GM21825 (cell line): ENCODE measurements at regions not wholly inside any gene's neighbourhood (a gene's known extent, or its start where the extent isn't known, plus 50 kb on each side); places are given as distances from the start of the nearest gene placed in this dataset.
"Not testable (repeated sequence)": the region's sequence is repeated elsewhere in the genome, so short reads cannot be mapped to it uniquely, and the experiment has no call there.

Experiments used
- ATAC-seq: cut with Tn5 transposase; IDR thresholded peaks from one replicate; pipeline ENCODE4 v1.9.1; 2021; ENCODE audit warnings: mild to moderate bottlenecking, moderate library complexity; ENCODE audit not compliant: unreplicated experiment

DNA sequence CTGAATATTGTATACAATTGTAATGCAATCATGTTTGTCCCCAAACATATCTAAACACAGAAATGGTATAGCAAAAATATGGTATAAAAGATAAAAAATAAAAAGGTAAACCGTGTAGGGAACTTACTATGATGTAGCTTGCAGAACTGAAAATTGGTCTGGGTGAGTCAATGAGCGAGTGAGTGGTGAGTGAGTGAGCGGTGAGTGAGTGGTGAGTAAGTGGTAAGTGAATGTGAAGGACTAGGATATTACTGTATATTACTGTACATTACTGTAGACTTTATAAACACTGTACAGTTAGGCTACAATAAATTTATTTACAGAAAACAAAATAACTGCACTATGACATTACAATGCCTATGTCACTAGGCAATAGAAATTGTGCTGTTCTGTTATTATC is 1163.2 kb upstream of the SORCS1 start:
- ATAC-seq = no peak

DNA sequence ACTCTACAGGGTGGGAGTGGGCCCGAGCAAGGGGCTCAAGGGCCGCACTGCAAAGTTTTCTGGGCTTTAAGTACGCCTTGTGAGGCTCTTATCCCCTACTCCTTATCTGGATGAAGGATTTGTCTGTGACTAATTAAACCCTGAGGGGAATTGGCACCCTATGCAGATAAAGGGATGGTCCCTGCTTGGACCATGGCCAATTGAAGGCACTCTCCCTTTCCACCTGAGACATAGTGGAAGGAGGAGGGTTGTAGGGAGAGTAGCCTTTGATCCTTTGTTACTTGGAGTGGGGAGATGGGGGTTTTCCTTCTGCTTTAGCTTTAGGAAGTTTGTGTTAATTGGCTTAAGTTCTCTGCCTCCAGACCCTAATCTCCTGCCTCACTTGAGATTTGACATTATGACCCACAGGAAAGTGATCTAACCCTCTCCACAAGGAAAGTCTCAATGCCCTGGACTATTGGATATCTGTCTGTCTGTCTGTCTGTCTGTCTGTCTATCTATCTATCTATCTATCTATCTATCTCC is 1158.8 kb upstream of the SORCS1 start:
- no peak for ATAC-seq

DNA sequence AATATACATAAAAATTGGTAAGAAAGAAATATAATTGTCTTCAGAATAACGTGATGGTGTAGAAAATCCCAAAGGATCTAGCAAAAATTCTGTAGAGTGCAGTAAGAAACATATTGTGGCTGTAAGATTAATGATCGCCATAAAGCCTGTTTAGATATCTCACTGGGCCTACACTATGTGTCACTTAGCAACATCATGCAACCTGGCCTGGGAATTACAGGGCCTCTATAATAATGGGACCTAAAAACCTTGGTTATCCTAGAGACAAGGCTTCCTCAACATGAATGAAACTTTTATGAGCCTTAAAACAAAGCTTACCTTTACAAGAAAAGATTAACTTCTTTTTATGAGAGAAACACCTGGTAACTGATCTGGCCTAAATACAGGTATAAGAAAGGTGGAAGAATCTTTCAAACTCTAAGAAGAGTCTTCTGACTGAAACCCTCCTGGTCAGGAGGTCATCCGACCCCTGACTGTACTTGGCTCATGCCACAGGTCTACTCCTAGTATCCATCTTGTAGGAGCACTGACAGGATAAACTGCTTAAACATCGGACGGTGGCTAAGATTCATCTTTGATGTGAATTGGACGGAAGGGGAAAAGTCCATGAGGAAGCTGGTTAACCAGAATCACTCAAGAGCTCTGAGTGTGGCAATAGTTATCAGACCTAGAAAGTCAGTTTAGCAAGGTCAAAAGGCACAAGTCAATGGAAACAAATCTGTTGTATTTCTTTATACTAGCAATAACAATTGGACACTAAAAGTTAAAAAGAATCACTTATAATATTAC is 1155.1 kb upstream of the SORCS1 start:
- ATAC-seq = no peak

DNA sequence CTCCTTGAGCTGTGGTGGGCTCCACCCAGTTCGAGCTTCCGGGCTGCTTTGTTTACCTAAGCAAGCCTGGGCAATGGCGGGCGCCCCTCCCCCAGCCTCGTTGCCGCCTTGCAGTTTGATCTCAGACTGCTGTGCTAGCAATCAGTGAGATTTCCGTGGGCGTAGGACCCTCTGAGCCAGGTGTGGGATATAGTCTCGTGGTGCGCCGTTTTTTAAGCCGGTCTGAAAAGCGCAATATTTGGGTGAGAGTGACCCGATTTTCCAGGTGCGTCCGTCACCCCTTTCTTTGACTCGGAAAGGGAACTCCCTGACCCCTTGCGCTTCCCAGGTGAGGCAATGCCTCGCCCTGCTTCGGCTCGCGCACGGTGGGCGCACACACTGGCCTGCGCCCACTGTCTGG is 1151.1 kb upstream of the SORCS1 start:
- ATAC-seq = not testable (repeated sequence)

DNA sequence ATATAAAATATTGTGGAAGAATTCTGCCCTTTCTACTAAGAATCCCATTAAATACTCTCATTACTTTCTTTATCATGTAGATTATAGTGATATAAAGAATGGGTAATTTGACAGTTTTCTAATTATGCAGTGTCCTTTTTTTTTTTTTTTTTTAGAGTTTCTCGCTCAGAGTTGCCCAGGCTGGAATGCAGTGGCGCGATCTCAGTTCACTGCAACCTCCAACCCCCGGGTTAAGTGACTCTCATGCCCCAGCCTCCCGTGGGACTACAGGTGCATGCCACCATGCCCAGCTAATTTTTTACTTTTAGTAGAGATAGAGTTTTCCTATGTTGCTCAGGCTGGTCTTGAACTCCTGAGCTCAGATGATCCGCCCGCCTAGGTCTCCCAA is 1143.4 kb upstream of the SORCS1 start:
- no peak for ATAC-seq

DNA sequence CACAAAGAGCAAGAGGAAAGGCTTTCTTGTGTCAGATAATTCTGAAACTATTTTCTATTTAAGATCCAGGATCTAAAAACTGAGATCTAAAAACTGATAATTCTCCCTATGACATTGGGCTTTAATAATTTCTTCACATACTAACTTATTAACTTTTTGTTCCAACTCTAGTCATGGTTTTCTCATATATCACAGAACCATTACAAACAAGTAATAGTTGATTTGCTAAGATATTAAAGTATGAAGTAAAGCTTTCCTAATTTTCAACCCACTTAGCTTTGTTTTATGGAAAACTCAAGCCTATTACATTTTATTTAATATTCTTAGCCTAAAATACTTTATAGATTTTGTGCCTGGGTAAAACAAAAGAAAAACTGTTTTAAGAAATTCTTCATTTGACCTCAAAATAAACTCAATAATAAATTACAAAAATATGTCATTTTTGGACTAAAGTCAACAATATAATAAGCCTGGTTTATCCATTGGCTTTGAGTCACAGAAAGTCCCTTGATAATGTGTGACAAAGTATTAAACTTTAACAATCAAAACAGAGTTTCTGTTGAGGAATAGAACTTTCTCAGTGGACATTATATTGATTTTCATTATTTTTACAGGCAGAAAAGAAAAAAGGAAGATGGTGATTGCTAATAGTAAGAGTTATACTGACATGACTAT is 1142.9 kb upstream of the SORCS1 start:
- no peak for ATAC-seq

DNA sequence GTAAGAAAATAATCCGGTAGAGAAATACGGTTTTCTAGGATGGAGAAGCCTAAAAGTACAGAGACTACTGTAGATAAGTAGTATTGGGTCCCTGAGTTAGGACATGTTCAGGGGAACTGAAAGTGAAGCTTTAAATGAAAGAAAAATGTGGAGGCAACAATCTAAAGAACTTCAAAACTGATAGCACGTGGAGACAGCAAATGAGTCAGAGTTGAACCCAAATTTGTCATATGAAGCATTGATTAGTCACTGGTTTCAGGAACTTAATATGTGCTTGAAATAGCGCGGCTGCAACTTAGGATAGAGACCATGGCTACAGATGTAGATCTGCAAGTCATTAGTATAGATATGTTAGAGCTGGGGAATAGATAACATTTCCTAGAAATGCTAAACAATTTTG is 1138.6 kb upstream of the SORCS1 start:
- no peak for ATAC-seq

DNA sequence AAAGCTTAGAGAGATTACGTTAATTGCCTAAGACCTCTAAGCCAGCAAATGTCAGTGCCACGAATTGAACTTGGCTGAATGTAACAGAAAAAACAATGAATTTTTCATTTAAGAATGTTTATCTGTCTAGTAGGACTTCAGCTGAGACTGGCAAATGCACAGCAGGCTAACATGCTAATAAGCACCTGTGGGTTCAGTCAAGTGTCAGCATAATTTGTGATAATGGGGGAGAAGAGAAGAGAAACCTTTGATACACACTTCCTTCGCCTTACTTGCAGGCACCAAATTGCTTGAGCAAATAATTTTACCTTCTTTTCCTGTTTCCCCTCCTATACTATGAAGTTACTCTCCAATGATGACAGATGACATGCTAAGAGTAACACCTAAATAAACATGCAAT is 1136.5 kb upstream of the SORCS1 start:
- ATAC-seq = no peak

DNA sequence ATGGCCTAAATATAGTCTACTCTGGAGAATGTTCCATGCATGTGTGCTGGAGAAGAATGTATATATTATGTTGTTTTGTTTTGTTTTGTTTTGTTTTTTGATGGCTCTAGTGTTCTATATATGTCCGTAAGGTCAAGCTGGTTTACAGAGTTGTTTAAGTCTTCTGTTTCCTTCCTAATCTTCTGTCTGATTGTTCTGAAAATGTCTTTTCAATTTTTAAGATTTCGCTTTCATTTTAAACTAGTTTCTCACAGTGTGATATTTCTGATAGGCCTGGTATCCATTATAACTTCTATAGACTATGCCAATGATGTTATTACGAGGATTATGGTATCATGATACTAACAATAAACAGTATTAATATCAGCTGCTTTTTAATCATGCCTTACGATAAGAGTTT is 1126.3 kb upstream of the SORCS1 start:
- ATAC-seq = no peak

DNA sequence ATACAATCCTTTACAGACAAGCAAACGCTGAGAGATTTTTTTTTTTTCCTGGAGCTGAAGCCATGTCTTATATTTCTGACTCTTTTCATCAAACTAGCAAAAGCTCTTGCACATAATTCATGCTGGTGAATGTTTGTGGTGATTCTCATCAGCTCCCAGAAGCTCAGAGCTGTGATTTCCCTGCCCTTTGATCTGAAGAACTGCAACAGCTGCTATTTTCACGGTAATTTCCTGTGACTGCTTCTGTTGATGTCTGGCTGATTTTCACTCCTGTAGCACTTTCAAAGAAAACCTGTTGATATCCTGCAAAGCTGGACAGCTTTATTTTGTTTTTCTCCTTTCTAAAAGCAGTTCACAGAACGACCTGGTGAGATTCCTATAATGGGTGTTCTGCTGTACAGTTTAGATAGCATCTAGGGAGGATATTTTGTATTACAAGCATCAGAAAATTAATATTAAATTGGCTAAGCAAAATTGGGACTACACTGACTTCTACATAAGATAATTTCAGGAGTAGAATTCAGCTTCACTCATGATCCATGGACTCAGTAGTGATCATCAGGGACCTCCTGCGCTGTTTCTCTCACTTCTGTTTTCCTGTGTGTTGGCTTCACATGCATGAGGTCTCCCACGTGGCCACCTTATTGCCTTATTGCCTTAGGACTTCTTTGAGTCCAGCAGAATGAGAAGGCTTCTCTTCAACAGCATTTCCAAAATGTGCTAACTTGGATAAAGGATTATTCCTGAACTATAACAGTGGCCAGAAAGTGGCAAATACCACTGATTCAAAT is 1111.6 kb upstream of the SORCS1 start:
- no peak for ATAC-seq

DNA sequence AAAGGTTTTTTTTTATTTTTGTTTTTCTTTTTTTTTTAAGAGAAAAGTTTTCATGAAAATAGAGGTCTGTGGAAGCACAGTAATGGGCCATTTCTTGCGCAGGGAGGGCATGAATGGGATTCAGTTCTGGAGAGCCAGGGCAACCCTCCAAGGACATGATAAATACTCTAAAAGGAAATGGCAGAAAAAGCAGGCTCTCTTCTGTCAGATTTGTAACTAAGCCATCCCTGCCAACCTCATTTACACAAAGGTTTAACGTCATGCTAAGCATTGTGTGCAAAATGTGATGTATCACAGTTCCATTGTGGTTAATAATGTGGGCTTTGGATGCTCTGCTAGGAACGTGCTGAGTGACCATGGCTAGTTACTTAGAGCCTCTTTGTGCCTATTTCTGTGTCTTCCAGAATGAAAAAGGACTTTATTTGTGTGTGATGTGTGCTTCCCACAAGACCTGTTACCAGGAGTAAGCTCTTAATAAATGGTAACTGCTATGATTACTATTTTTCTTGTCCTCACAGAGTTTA is 1095.9 kb upstream of the SORCS1 start:
- no peak for ATAC-seq

DNA sequence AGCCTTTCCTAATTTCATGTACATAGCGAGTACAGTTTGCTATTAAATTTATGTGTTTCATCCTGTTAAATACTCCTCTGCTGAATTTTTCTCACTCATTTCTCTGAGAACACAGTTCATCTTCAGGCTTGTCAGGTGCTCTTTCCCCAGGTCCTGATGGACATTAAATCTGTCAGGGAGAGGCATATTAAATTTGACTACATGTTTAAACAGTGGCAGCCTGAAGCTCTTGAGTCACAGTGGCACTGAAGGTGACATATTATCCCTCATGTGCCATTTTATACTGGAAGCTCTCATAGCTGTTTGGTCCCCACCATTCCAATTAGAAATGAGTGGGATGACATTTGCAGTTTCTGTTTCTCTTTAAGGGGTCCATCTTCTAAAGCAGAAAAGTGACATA is 1089.6 kb upstream of the SORCS1 start:
- ATAC-seq = no peak

DNA sequence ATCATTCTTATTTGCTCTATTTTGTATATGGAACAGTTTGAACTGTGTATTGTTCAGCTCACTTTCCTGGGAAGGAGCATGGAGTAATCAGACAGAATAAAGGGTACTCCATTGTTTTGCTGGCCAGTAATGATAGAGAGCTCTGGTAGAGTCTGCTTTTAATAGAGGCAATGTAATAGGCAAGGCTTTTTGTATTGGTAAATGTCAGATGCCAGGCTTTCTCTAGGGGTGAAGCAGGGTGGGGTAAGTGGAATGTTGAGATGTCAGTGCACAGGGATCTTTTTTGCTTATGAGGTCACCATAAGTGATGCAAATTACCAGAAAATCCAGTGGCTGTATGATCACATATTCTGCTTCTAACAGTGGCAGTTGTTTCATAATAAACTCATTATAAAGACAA is 1088.3 kb upstream of the SORCS1 start:
- no peak for ATAC-seq

DNA sequence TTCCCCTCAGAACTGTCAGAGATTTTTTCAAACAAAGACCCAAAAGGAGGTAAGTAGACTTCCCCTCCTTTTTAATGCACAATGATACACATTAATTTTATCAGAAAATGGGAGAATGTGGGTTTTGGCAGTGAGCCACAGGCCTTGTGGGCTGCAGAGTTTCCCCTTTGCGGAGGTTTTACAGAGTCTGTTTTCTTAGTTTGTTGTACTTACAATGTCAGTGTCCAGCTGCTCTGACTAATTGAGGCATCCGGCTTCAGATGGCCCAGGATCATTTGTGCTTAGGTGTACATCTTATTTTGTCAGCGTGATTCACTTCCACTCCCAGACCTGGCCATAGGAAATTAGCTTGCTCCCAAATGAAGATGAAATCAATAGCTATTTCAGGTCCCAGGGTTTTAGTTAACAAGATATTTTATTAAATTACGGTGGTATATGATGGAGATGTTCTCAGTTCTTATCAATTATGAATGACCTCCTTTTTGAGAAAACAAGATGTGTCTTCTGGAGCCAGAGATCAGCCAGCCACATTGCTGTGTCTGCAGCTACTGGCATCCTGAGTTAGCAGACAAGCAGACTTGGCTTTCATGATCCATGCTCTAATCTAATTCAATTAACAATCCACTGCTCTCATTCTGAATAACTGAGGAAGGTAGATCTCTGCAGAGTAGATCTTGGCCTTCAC is 1086.6 kb upstream of the SORCS1 start:
- ATAC-seq = no peak

DNA sequence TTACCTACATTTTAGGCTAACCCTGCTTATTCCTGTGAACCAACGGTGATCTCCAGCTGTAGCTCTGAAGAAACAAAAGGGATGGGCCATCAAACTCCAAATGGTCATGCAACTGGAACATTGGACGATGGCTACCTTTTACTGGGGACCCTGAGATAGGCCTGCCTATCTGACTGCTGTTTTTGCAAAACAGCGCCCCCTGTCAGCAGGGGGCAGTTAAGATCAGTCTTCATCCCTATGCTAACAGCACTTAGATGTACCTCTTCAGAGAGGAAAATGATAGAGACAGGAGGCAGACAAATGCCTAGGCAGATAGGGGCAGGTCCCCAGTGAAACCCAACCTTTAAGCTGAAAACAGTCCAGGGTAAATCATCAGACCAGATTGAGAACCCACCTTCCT is 1085.4 kb upstream of the SORCS1 start:
- ATAC-seq = no peak

DNA sequence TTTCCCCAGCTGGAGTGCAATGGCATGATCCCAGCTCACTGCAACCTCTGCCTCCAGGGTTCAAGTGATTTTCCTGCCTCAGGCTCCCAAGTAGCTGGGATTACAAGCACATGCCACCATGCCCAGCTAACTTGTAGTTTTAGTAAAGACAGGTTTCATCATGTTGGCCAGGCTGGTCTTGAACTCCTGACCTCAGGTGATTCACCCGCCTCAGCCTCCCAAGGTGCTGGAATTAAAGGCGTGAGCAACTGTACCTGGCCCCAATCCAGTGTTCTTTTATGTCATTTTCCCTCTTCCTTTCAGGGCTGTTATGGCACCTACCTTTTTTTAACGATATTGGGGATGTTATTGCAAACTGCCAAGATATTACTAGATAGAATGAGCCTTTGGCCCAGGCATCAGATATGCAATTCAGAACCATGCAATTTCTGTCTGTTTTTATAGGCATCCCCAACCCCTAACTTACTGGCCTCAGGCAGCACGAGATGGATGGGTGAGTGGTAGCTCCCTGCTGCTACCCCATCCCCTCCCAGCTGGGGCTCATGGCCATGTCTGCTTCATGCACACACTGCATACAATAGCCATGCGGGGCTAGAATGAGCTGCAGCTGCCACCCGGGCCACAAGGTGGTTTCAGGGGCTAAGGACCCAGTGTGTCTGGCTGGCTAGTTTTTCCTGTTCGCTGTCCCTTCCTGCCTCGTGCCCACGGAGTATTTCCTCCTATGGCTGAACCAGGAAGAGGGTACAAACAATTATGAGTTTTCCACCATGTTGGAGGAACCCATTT is 1080.1 kb upstream of the SORCS1 start:
- no peak for ATAC-seq

DNA sequence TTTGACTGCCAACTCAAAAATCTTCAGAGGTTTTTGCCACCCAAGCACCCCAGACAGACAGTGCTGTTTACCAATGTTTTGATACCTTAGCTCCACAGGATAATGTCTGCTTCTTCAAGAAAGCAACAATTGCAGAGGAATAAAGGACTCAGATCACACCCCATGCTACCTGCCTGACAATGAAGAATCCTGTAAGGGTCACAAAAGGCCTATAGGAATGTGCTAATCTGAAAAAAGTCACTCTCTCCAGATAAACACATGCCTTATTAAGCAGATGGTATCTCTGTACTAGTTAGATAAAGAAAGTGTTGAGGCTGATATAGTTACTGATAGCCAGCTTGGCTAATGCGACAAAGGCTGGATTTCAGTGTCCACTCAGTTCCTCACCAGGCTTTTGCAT is 1076.7 kb upstream of the SORCS1 start:
- no peak for ATAC-seq

DNA sequence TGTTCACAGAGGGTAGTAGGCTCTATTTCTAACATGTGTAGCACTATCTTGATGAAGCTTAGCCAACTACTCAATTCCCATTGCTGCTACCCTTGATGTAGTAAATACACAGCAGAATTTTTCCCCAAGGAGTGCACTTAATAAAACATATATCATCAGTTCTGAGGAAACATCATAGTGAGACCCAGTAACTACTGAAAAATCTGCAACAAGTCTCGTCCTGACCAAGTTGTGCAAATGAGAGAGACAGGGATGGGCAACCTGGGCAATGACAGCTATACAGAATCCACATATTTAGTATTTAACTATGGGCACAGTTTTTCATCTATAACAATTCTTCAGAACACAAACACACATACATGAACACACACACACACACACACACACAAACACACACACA is 1073.8 kb upstream of the SORCS1 start:
- no peak for ATAC-seq

DNA sequence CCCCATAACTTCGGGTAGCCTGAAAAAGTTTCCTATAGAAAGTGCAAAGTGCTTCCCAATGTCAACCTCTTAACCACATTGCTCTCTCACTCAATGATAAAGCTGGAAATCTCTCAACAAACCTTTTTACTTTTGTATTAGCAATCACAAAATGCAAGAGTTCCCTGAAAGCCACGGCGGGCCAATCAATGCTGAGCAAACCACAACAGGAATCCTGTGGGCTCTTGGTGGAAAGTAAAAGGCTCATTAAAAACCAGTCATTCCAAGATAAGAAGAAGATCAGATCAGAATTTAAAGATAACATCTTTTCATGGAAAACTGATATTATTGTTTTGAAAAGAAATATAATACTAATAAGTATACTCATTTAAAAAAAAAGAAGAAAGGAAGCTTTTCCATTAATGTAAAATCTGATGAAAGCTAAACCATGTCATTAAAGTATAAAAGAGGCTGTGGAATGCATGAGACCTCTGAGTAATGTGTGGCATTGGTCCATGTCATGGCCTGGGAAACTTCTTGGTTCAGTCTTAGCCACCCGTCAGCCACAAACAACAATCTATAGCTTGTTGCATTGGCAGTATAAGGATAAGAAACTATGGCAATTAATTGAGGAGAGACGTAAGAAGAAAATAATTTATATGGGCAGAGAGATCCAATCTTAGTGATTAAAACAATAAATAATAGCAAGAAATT is 1066.1 kb upstream of the SORCS1 start:
- ATAC-seq = no peak
